Hematopoietic multipotent progenitor cell (in vitro differentiated cells): ENCODE measurements at regions not wholly inside any gene's neighbourhood (a gene's known extent, or its start where the extent isn't known, plus 50 kb on each side); places are given as distances from the start of the nearest gene placed in this dataset.
A peak's percentile ranks its signal among the peaks of the same experiment; 100 is the strongest.
"Not testable (repeated sequence)": the region's sequence is repeated elsewhere in the genome, so short reads cannot be mapped to it uniquely, and the experiment has no call there.

Source experiments
- DNase-seq, 3 donors: peaks; one replicate each; pipeline ENCODE4 v3.0.0-alpha.2; 2011 to 2015; ENCODE audit warnings: low read depth in 2 of 3, low spot score in 2 of 3

DNA sequence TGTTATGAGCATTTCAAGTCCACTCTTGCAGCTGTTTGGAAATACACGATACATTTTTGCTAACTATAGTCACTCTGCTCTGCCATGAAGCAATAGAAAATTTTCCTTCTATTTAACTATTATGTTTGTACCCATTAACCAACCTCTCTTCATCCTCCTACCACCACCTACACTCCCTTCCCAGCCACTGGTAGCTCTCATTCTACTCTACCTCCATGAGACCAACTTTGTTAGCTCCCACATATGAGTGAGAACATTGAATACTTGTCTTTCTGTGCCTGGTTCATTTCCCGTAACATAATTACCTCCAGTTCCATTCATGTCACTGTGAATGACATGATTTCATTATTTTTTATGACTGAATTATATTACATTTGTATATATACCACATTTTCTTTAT, 505.9 kb upstream of the CCNG1 start:
- DNase-seq: no peak

DNA sequence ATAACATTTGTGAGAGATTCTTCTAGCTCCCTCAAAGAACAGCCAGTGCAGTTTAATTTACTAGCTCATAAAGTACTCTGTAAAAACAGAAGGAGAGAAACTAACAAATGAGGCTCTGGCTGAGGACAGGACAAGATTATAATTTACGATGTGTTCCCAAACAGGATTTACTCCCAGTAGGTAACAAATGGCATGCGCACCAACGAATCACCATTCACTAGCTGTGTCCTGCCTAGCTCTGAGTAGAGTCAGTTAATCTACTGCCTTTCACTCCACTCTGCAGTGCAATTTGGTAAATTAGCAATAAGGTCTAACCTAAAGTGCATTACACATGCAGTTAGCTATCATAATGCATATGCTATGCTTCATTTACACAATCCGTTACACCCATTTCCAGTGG, 497.4 kb upstream of the CCNG1 start:
- no peak for DNase-seq

DNA sequence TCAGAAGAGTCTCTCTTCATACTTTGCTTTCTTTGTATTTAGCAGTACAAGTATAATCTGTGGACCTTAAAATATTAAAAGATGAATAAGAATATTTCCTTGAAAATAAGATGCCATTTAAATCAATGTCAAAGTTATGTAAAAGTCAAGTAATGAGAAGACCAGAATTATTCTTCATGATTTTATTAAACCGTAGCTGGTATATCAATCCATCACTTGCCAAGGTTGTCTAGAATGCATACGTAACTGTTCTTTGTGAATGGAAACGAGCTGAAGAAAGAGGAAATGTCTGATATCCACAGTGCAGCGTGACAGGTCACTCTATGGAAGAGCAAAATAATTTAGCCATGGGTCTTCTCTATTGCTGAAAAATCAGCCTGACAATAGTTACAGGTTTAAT, 488.7 kb upstream of the CCNG1 start:
- no peak for DNase-seq

- DNase-seq: no peak
Observed at GRCh38 chr5:162956570-162956969, 480.8 kb upstream of the CCNG1 start.

GRCh38 chr5:162964144-162964543, 473.3 kb upstream of the CCNG1 start:
- DNase-seq: not testable (repeated sequence)

DNA sequence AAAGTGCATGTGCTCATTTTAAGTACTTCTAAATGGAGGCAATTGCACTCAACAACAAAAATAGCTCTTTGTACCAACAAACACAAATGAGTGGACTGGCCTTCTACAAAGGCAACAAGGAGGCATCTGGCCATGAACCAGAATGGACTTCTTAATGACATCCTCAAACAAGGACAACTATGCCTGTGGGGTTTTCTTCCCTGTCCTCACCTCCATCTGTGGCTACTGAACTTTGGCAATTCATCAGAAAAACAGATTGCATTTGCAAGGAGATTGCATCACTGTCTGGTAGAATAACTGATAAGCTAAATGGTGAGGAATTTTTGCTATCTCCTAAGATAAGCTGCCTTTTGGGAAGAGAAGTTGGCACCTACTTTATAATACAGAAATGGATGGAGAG, 447.3 kb upstream of the CCNG1 start:
- no peak for DNase-seq

- DNase-seq: no peak
Observed at GRCh38 chr5:162990856-162991497, 446.4 kb upstream of the CCNG1 start.

DNA sequence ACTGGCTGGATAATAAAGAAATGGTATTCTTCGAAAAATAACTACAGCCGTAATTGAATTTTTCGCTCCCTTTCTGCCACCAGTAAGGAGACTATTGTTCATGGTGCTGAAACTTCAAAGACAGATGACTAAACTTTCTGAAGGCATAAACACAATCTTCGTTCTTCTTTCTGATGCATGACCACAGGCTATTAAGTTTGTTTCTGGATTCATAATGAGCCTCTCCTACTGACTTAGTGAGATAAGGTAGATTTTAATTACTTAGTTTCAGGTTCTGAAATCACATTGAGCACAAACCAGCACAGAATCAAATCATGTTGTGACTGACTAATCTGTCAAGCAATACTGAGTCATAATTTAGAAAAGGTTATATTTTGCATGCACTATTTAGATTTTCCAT, 441.8 kb upstream of the CCNG1 start:
- no peak for DNase-seq

DNA sequence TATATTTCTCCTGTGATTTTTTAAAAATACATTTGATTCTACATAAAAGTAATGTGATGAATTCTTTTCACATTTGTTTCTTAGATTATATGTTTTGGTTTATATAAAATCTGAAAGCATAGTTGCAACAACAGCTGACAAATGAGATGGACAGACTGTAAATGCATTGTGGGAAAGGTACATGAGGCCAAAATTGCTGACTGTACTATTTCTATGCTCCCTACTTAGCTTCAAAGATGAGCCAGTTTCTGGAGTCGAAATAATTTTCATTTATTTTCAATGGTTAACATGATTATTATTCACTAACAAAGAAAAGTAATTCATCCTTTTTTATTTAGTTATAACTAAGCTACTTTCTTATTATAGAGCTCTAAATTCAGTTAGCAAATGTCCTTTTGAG, 441.3 kb upstream of the CCNG1 start:
- DNase-seq: no peak

DNA sequence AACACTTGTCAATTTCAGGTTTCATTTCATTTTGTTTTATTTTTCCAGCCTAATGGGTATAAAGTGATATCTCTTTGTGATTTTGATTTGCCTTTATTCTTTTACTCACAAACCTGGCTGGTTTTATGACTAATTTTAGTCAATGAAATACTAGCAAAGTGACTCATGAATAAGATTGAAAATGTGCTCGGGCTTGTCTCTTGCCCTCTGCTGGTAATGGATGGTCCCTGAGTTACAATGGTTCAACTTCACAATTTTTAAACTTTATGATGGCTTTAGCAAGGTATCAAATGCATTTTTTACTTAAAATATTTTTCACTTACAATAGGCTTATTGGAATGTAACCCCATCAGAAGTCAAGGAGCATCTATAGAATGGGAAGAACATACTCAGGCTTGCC, 431.4 kb upstream of the CCNG1 start:
- no peak for DNase-seq

- no peak for DNase-seq
Observed at GRCh38 chr5:163022582-163023128, 414.7 kb upstream of the CCNG1 start.

- DNase-seq: no peak
Observed at GRCh38 chr5:163023846-163024245, 413.5 kb upstream of the CCNG1 start.

DNA sequence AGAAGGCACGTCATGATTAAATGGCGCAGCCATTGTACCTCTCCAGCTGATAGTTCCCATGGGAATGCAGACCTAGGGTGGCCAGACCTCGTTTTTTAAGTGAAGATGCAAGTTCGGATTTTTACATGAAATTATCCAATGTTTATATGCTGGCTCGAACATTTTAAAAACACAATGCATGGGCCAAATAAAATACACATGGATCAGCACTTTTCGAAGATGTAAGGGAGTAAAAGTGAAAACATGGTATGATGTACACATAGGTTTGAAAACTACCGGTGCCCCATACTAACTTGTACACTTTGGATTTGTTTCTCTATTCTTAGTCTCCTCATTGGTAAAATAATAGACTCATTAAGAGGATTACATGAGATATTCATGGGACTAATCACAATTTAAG, 412.5 kb upstream of the CCNG1 start:
- no peak for DNase-seq

GRCh38 chr5:163033656-163034055, 403.7 kb upstream of the CCNG1 start:
- DNase-seq: no peak

GRCh38 chr5:163041254-163041653, 396.1 kb upstream of the CCNG1 start:
- DNase-seq: no peak

DNA sequence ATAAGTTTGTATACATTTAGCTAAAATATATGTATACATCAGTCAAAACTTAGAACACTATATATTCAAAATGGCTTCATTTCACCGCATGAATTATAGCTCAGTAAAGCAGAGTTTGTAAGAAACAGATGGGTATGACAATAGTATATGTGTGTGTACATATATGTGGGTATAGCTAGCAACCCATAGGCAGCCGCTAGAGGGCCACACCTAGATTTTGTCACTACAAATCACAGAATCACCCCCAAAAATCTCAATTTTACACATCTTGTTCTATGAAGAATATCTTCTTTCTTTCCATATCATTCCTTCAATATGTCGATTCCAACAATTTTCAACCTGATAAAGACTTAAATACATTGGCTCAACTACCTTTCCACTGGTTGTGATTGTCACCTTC, 357.8 kb upstream of the CCNG1 start:
- DNase-seq: peak in 1 of 3 donors; percentile 1

DNA sequence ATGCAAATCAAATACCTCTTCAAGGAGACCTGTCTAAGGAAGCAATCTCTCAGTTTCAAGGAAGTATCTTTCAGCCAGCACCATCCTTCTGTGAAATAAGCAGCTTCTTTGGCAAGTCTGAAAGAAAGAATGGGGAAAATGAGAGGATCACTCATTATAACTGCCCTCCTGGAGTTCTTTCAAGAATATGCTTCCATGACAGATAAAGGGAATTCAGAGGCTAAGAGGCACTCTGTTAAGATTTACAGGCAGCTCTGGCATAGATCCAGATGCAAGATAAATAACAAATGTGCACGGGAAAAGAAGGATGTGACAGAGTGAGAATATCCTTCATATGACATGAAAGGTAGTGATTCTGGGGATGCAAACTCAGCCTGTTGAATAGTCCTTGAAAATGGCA, 348.2 kb upstream of the CCNG1 start:
- no peak for DNase-seq

GRCh38 chr5:163089926-163090325, 347.5 kb upstream of the CCNG1 start:
- no peak for DNase-seq

DNA sequence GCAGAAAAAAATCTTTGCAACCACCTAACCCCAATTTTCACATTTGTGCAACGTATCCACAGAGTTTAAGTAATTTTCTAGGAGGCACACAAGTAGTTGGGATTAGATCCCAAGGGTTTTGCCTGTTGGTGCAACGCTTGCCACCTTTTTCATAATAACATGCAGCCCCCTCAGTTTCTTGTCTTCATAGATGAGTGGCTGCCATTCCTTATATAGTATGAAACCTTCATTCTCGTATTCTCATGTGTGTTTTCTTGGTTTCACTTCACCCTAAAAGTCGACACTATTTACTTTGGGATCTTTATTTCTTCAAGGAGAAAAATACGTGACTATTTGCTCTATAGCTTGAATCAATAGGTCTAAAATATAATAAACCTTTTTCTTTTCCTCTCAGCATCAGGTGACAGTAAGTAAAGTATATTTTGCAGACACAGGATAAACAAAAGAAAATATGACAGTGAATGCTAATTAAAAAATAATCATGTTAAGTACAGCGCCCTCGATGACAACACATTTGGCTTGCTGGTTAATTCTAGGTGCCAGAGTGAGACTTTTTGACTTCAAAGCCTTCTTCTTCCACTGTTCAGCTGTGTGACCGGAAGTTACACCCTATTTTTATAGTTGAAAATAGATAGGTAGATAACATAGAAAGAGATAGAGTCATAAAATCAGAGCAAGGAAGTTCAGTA, 342.8 kb upstream of the CCNG1 start:
- DNase-seq: no peak

DNA sequence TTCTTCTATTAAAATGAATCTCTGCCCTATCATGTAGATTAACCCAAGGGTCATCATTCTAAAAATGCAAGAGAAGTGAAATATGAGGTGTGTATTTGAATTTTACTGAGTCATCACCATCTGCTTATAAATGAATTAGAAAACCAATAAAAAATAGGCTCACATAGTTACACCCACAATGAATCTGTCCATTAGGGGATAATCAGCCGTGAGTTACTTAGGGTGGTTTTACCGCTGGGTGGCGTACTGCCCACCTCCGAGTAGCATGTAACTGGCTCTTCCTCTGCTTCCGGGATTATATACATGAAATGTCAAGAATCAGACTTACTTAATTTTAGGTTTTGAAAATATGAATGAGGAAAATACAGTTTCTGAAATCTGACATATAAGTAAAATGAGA, 332.9 kb upstream of the CCNG1 start:
- peak in 1 of 3 donors; percentile 4 for DNase-seq

DNA sequence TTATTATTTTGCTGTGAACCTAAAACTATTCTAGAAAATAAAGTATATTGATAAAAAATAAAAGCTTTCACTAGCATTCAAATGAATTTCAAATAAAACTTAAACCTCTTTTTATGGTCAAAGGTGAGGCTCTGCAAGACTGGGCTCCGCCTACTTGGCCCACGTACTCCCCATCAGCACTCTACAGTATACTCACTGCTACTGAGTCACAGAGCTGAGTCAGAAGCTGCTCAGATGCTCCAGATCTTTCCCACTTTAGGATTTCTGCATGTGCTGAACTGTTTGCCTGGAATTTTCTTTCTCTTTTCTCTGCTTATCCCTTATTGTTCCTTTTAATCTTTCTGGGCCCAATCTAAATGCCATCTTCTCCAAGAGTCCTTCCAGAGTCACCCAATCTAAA, 331.9 kb upstream of the CCNG1 start:
- DNase-seq: no peak

DNA sequence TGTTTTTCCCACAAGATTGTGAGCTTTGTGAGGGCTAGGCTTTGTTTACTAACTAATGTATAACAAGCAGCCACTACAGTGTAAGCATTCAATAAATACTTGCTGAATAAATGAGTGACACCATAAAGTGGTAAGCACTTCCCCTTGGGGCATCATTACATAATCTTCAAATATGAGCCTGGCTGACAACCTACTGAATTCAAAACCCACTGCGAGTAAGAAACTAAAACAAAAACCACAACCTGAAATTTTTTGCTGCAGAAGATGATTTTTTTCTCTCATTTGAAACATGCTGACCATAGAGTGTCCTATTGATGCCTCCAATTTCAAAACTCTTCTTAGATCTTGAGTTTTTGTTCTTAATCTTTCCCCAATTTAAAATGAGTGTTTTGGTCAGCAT, 331.3 kb upstream of the CCNG1 start:
- no peak for DNase-seq
